ENCODE measurements at regions not wholly inside any gene's neighbourhood (a gene's known extent, or its start where the extent isn't known, plus 50 kb on each side); places are given as distances from the start of the nearest gene placed in this dataset.

DNA sequence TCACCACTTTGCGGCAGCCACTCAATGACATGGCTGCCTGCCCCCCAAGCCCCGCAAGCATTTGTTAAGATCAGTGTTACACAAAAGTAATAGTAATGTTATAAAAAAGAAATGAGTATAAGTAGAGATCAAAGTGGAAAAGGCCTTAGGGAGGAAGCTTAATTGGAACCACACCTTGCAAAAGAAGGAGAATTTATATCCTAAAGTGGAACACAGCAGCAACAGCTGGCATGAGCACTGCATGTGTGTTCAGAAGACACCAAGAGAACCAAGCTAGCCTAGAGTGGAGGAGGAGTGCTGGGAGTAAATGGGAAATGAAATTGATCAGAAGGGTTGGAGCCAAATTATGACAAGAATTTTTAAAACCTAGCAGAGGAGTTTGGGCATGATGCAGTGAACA, 73.1 kb upstream of the STK17B start:
- no peak for TF ChIP-seq CTCF (IDR thresholded peaks at IDR 0.05; ENCODE audit: low read depth, low read length)
- TF ChIP-seq EZH2phosphoT487 (IDR thresholded peaks at IDR 0.05; ENCODE audit: low read depth): no peak

Data from OCI-LY3 (cell line).